ENCODE measurements at regions not wholly inside any gene's neighbourhood (a gene's known extent, or its start where the extent isn't known, plus 50 kb on each side); places are given as distances from the start of the nearest gene placed in this dataset.
"Not testable (repeated sequence)": the region's sequence is repeated elsewhere in the genome, so short reads cannot be mapped to it uniquely, and the experiment has no call there.

DNA sequence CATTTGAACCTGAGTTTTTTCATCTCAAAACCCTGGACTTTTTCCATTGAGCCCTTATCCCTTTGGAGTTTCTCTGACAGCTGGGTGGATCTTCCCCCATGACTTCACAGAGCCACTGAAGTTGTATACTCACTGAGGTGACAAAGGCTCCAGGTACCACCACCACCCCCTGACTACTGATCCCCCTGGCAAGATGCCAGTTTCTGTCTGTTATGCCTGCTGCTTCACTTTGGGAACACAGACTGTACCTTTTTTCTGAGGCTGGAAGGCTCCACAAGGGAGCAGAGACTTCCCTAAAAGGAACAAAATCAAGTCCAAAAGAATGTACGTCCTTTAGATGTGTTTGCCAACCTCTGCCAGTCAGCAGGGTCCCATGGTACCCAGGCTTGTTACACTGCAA, 160.3 kb upstream of the JADE1 start:
- no peak for DNase-seq (ENCODE audit: low read depth)

DNA sequence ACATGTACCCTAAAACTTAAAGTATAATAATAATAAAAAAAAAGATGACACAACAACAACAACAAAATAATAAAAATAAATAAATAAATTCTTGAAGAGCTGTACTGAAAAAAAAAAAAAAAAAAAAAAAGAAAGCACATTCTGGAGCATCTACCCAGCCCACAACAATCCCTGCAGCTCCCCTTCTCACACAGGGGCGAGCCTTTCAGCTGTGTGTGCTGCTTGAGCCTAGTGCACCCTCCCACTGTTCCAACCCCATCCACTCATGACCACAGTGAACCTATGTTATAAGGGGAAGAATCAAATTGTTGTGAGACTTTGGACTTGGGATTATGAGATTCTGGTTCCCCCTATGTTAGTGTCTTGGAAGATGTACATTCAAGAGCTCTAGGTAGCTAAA, 161.5 kb upstream of the JADE1 start:
- no peak for DNase-seq (ENCODE audit: low read depth)

GRCh38 chr4:128646893-128647292, 162.6 kb upstream of the JADE1 start:
- DNase-seq (ENCODE audit: low read depth) = not testable (repeated sequence)

DNA sequence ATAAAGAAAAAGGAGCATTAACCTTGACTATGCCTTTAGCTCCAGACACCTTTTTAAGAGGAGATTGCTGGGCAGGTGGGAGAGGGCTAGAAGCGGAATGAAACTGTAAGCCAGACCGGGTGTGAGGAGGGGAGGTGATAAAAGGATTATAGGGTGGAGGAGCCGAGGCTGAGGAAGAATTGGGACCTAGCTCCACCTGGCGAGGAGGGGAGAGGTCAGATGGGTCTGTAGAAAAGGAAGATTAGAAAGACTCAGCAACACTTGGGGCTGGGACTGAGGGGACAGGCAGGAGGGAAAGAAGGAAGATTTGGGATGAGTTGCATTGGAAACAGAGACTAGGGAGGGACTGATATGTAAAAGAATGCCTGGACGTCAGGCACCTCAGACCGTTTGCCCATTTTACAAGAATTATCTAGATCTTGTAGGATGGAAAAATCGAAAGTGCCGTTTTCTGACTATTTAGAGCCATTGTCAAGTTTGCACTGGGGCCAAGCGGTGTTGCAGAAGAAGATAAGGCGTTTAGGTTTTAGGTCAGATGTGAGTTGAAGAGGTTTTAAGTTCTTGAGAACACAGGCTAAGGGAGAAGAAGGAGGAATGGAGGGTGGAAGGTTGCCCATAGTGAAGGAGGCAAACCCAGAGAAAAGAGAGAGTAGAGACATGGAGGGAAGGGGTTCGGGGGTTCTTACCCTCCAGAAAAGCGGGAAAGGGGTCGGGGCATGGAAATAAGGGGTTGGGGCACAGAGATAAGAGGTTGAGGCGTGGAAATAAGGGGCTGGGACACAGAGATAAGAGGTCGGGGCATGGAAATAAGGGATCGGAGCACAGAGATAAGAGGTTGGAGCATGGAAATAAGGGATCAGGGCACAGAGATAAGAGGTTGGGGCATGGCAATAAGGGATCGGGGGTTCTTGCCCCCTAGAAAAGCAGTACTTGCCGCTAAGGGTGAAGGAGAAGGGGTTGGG, 164.5 kb upstream of the JADE1 start:
- not testable (repeated sequence) for DNase-seq (ENCODE audit: low read depth)

DNA sequence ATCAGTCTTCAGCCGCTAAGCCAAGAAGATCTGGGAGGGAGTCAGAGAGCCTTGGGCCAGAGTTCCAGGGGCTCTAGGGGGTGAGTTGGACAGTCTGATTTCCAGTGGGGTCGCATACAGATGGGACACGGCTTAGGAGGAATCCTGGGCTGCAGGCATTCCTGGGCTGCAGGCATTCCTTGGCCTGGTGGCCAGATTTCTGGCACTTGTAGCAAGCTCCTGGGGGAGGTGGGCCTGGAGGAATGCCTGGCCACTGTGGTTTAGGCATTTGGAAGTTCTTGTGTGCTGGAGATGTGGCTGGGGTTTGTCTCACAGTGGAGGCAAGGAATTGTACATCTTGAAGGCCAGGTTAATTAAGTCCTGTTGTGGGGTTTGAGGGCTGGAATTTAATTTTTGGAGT, 165.4 kb upstream of the JADE1 start:
- DNase-seq (ENCODE audit: low read depth) = not testable (repeated sequence)

GRCh38 chr4:128641566-128641965, 167.9 kb upstream of the JADE1 start:
- not testable (repeated sequence) for DNase-seq (ENCODE audit: low read depth)

DNA sequence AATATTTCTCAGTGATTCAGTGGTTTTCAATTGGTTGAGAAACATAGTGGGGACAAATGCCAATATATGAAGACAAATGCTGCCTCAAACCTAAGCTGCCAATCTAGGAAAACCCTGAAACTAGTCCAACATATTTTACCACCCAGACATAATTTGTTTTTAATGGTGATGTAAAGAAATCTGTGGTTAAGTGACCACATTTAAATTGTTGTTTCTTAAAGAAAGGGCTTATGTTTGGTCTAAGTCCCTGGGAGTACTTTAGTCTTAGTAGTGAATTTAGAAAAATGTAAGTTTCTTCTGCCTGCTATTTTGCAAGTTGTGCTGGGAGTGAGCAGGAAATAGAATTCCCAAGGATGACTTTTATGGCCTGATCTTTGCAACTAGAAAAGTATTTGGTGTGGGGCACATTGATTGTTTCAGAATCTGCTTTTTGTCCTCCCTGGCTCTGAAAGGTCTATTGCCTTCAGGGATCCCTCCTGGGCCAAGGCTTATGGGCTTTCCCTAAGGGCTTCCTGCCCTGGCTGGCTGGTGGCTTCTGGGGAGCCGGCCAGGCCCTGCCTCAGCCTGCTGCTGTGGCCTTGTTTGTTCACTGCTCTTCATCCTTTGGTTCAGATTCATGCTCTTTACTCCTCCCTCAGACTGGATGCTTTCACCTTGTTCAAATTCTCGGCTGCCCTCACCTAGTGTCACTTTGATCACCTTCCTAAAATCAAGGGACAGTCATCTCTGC, 169.8 kb upstream of the JADE1 start:
- DNase-seq (ENCODE audit: low read depth) = no peak

GRCh38 chr4:128636906-128637305, 172.6 kb upstream of the JADE1 start:
- DNase-seq (ENCODE audit: low read depth) = no peak

DNA sequence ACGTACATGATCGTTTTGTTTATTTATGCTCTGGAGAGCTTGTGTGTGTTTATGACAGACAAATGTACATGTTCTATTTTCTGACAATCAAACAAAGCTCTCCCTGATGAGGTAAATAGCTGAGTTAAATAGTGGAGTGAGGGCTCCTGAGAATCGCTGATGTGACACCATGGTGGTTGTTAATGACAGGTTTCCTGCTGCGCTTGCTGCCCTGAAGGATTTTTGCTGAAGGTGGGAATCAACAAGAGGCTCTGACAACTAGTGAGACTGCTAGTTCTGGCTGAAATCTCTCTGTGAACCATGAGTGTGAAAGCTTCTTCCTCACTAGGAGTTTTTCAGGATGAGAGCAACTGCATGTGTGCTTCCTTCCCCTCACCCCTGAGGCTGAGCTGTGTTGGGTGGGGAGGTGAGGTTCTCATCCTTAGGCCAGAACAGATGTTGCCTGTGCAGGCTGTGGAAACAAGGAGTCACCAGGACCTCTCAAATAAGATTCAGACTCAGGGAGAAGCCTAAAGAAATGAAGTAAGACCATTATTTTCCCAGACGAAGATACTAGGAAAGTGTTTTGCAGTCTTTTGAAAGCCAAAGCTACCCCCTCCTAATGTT, 173.4 kb upstream of the JADE1 start:
- no peak for DNase-seq (ENCODE audit: low read depth)

GRCh38 chr4:128635141-128635954, 174.2 kb upstream of the JADE1 start:
- no peak for DNase-seq (ENCODE audit: low read depth)

DNA sequence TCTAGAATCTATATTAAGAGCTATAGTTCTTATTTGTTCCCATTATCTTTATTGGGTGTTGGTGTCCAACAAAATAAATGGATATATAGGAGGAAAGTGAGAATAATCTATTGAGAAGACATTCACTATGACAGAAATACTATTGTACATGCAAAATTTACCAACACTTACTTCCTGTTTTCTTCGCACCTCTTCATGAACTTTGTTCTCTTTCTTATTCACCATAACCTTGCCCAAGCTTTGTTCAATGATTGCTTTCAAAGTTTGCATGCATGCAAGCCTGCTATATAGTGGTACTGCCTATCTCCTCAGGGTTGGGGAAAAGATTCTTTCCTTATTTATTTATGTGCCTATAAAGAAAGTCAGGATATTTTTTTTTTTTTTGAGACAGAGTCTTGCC, 176.4 kb upstream of the JADE1 start:
- DNase-seq (ENCODE audit: low read depth) = no peak

GRCh38 chr4:128630871-128631270, 178.6 kb upstream of the JADE1 start:
- DNase-seq (ENCODE audit: low read depth) = no peak

GRCh38 chr4:128623508-128624215, 185.8 kb upstream of the JADE1 start:
- no peak for DNase-seq (ENCODE audit: low read depth)

DNA sequence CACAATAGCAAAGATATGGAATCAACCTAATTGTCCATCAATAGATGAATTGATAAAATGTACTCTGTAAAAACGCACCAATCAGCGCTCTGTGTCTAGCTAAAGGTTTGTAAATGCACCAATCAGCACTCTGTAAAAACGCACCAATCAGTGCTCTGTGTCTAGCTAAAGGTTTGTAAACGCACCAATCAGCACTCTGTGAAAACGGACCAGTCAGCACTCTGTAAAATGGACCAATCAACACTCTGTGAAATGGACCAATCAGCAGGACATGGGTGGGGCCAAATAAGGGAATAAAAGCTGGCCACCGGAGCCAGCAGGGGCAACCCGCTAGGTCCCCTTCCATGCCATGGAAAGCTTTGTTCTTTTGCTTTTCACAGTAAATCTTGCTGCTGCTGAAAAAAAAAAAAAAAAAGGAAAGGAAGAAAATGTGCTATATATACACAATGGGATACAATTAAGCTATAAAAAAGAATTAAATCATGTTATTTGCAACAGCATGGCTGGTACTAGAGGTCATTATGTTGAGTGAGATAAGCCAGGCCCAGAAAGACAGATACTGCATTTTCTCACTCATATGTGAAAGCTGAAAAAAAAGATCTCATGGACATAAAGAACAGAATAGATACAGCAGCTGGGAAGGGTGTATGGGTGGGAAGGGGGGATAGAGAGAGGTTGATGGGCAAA, 189.1 kb upstream of the JADE1 start:
- DNase-seq (ENCODE audit: low read depth) = not testable (repeated sequence)

DNA sequence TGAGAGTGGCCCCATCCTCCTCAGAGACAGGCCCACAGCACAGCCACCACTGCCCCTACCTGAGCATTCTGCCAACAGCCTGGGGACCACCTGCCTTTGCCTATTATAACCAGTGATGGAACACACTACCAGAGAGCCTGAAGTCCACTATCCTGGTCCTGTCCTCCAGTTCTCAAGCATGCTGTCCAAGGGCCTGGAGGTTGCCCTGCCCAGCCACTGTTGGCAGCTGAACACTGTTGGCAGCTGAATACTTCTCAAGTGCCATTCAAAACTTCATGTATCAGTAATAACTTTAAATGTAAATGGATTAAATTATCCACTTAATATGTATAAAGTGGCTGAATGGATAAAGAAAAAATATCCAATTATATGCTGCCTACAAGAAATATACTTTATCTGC, 194.3 kb upstream of the JADE1 start:
- DNase-seq (ENCODE audit: low read depth) = no peak

- DNase-seq (ENCODE audit: low read depth) = no peak
Measured at GRCh38 chr4:128608006-128608405, 201.5 kb upstream of the JADE1 start.

DNA sequence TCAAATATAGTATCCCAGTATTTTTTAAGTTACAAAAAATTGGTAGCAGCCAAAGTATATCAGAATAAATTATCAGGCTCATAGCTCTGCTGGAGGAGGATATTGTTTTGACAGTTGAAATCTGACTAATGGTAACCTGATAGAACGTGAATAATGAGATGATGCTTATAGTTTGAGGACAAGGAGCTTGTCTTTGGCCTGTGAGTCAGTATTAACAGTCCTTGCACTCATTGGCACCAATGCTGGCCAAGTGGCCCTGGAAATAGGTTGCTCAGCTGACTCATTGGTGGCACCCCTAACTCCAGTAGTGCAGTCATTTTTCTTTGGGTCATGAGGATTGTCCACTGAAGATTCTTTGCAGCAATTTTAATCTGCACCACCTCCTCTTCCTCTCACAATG, 203.3 kb upstream of the JADE1 start:
- no peak for DNase-seq (ENCODE audit: low read depth)

DNA sequence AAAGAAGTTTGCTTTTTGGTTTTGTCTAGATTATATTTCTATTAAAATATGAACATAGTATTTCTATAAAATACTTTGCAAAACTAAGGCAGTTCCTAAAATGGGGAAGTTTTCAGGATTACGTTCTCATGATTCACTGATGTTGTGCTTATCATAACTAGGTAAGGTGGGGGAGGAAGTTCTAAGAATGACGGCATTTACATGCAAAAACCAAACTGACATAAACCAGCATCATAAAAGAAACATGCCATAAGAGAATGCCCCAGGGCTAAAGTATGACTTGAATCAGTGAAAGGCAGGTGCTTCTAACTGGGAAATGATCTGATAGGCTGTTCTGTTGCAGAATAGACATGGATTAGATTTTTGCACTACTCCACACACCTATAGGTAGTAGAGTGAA, 204.7 kb upstream of the JADE1 start:
- DNase-seq (ENCODE audit: low read depth) = no peak

GRCh38 chr4:128604204-128604603, 205.3 kb upstream of the JADE1 start:
- DNase-seq (ENCODE audit: low read depth) = no peak

DNA sequence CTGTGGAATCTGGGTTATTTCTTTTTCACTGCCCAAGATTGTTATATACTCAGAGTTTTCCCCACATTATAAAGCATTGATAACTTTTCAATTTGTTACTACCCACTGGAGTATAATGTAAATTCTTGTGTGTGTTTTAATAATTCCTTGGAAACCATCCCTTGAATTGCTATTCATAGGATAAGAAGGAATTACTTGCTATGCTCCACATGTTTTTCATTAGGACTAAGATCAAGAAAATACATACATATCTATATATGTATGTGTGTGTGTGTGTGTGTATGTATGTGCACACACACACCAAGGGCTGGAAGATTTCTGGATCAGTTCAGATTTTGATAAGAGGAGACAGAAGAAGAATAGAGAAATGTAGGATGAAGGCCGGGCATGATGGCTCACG, 206.4 kb upstream of the JADE1 start:
- no peak for DNase-seq (ENCODE audit: low read depth)

Data from stimulated activated CD4-positive, alpha-beta T cell treated with anti-CD3 and anti-CD28 coated beads, Interleukin-2, amount 100 ng/mL, for 4 hours (primary cell).